ENCODE measurements at regions not wholly inside any gene's neighbourhood (a gene's known extent, or its start where the extent isn't known, plus 50 kb on each side); places are given as distances from the start of the nearest gene placed in this dataset.

- no peaks in the 10 kb centered on the region for H3K27me3 ChIP-seq
- no peaks in the 10 kb centered on the region for H3K9me3 ChIP-seq
- H3K36me3 ChIP-seq = no peaks in the 10 kb centered on the region
- no peak for TF ChIP-seq CTCF (IDR thresholded peaks at IDR 0.05)
- H3K4me3 ChIP-seq = no peak overlapping the region
- no peak overlapping the region for H3K27ac ChIP-seq
- H3K4me1 ChIP-seq = no peaks in the 10 kb centered on the region
- no peak for DNase-seq (ENCODE audit: low spot score)
Measured at GRCh38 chr2:65539633-65540032, 107.2 kb upstream of the SPRED2 start.

GRCh38 chr2:65537651-65538385, 105.4 kb upstream of the SPRED2 start:
- no peak overlapping the region for H3K4me3 ChIP-seq
- H3K27me3 ChIP-seq = no peaks in the 10 kb centered on the region
- no peaks in the 10 kb centered on the region for H3K4me1 ChIP-seq
- H3K36me3 ChIP-seq = no peaks in the 10 kb centered on the region
- no peaks in the 10 kb centered on the region for H3K9me3 ChIP-seq
- TF ChIP-seq CTCF (IDR thresholded peaks at IDR 0.05) = no peak
- no peak for DNase-seq (ENCODE audit: low spot score)
- H3K27ac ChIP-seq = no peak overlapping the region

DNA sequence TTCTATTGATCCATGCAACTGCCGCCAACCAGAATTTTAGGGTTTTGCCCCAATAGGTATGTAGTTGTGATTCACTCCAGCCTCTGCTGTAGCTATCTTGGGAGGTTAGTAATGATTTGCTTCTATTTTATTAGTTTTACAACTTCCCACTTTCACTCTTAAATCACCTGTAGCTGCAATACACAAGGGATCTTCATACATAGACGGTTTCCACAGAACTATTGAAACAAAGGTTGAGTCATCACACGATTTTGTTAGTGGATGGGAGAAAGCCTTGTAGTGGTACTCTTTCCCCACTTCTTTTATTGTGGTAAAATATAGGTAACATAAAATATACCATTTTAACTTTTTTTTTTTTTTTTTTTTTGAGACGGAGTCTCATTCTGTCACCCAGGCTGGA, 104.2 kb upstream of the SPRED2 start:
- no peak for TF ChIP-seq CTCF (IDR thresholded peaks at IDR 0.05)
- Histone ChIP-seq H3K27me3 (no peaks in the 10 kb centered on the region), H3K27ac (no peak overlapping the region), H3K9me3 (no peaks in the 10 kb centered on the region), H3K4me1 (no peaks in the 10 kb centered on the region), H3K4me3 (no peak overlapping the region), H3K36me3 (no peaks in the 10 kb centered on the region)
- no peak for DNase-seq (ENCODE audit: low spot score)

GRCh38 chr2:65532937-65533336, 100.5 kb upstream of the SPRED2 start:
- no peaks in the 10 kb centered on the region for H3K36me3 ChIP-seq
- no peaks in the 10 kb centered on the region for H3K27me3 ChIP-seq
- no peak for TF ChIP-seq CTCF (IDR thresholded peaks at IDR 0.05)
- DNase-seq (ENCODE audit: low spot score) = no peak
- H3K27ac ChIP-seq = no peak overlapping the region
- H3K9me3 ChIP-seq = no peaks in the 10 kb centered on the region
- no peaks in the 10 kb centered on the region for H3K4me1 ChIP-seq
- no peak overlapping the region for H3K4me3 ChIP-seq

DNA sequence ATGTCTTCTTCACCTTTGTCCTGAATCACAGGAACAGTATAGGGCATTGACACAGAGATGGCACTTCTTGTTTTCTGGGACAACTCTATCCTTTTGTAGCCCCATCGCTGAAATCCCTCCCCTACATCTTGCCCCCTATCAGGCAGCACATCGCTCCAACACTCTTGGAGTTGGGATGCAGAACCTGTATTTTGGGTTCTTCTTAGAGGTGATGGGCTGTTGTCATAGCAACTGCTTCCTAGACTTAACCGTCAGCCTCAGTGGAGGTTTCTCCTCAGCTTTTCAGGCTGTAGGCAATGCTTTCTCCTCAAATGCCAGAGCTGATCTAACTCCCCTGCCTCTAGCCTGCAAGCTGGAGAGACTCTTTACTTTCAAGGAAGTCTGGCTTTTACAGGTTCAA, 99.9 kb upstream of the SPRED2 start:
- no peak for TF ChIP-seq CTCF (IDR thresholded peaks at IDR 0.05)
- H3K36me3 ChIP-seq = no peaks in the 10 kb centered on the region
- no peaks in the 10 kb centered on the region for H3K9me3 ChIP-seq
- H3K4me3 ChIP-seq = no peak overlapping the region
- DNase-seq (ENCODE audit: low spot score) = no peak
- H3K27ac ChIP-seq = no peak overlapping the region
- no peaks in the 10 kb centered on the region for H3K4me1 ChIP-seq
- H3K27me3 ChIP-seq = no peaks in the 10 kb centered on the region

All from right atrium auricular region (tissue), 2 donors.